ENCODE measurements at regions not wholly inside any gene's neighbourhood (a gene's known extent, or its start where the extent isn't known, plus 50 kb on each side); places are given as distances from the start of the nearest gene placed in this dataset.
"Not testable (repeated sequence)": the region's sequence is repeated elsewhere in the genome, so short reads cannot be mapped to it uniquely, and the experiment has no call there.

DNA sequence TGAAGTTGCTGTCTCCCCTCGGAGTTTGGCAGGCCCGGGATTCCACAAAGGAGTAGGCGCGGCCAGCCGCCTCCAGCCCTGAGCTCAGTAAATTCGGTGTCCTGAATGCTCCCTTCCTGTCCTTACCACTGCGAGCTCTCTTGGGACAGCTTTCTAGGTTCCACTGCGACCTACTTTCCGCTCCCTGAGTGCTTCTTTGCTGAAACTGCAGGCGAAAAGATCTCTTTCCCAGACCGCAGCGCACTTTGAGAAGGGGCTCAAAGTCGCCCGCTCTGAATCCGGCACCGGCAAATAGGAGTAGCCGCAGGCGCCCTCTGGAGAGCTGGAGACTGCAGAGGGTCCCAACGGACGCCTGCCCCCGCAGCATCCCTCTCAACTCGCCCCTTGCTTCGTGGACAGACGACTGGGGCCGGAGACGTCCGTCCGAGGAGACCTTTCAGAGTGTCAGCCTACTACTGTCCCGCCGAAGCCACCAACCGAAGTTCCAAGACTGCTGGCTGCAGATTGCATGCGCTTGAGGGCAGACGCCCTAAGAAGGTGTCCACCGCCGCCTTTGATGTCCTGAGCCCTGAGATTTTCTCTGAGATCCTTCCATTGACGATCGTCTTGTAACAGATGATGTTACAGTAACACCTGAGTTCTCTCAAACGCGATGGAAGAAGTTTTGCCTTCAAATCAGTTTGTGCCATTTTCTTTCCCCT, 96.0 kb downstream of the ANXA2R start:
- Histone ChIP-seq H3K27me3 (replicated peaks; ENCODE audit: control insufficient read depth, insufficient read depth, low read length) (no peaks in the 10 kb centered on the region), H3K4me3 (replicated peaks; ENCODE audit: low read depth, low read length) (no peak overlapping the region), H3K36me3 (ENCODE audit: control insufficient read depth, insufficient read depth, low read length) (no peaks in the 10 kb centered on the region)
- TF ChIP-seq, protein P1, sequence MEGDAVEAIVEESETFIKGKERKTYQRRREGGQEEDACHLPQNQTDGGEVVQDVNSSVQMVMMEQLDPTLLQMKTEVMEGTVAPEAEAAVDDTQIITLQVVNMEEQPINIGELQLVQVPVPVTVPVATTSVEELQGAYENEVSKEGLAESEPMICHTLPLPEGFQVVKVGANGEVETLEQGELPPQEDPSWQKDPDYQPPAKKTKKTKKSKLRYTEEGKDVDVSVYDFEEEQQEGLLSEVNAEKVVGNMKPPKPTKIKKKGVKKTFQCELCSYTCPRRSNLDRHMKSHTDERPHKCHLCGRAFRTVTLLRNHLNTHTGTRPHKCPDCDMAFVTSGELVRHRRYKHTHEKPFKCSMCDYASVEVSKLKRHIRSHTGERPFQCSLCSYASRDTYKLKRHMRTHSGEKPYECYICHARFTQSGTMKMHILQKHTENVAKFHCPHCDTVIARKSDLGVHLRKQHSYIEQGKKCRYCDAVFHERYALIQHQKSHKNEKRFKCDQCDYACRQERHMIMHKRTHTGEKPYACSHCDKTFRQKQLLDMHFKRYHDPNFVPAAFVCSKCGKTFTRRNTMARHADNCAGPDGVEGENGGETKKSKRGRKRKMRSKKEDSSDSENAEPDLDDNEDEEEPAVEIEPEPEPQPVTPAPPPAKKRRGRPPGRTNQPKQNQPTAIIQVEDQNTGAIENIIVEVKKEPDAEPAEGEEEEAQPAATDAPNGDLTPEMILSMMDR (IDR thresholded peaks at IDR 0.05; ENCODE audit: insufficient read depth, low read length, poor library complexity, severe bottlenecking): no peak
- no peak for DNase-seq (ENCODE audit: extremely low read depth, insufficient read length)

DNA sequence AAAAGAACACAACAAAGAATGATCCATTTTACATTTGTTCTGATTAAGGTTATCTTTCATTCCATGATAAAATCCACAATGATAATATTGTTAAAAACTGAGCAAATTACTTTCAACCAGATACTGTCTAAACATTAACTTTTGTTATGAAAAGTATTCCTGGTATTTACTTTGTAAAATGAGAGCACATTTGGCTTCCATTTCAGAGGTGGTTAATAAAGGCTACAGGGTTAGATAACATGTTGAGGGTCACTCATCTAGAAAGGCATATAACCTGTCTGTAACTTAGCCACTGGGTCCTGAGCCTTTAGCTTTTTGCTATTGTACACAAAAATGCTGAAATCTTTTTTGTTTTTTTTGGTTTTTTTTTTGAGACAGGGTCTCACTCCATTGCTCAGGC, 99.3 kb downstream of the ANXA2R start:
- Histone ChIP-seq H3K27me3 (replicated peaks; ENCODE audit: control insufficient read depth, insufficient read depth, low read length) (no peaks in the 10 kb centered on the region), H3K4me3 (replicated peaks; ENCODE audit: low read depth, low read length) (no peak overlapping the region), H3K36me3 (ENCODE audit: control insufficient read depth, insufficient read depth, low read length) (no peaks in the 10 kb centered on the region)
- TF ChIP-seq, protein P1 (IDR thresholded peaks at IDR 0.05; ENCODE audit: insufficient read depth, low read length, poor library complexity, severe bottlenecking): no peak
- DNase-seq (ENCODE audit: extremely low read depth, insufficient read length): no peak

DNA sequence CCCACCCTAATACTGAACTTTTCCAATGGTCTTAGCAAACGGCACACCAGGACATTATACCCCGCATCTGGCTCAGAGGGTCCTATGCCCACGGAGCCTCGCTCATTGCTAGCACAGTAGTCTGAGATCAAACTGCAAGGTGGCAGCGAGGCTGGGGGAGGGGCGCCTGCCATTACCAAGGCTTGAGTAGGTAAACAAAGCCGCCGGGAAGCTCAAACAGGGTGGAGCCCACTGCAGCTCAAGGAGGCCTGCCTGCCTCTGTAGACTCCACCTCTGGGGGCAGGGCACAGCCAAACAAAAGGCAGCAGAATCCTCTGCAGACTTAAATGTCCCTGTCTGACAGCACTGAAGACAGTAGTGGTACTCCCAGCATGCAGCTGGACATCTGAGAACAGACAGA, 108.1 kb downstream of the ANXA2R start:
- H3K4me3 ChIP-seq (replicated peaks; ENCODE audit: low read depth, low read length); DNase-seq (ENCODE audit: extremely low read depth, insufficient read length); H3K36me3 ChIP-seq (ENCODE audit: control insufficient read depth, insufficient read depth, low read length); H3K27me3 ChIP-seq (replicated peaks; ENCODE audit: control insufficient read depth, insufficient read depth, low read length): not testable (repeated sequence)

DNA sequence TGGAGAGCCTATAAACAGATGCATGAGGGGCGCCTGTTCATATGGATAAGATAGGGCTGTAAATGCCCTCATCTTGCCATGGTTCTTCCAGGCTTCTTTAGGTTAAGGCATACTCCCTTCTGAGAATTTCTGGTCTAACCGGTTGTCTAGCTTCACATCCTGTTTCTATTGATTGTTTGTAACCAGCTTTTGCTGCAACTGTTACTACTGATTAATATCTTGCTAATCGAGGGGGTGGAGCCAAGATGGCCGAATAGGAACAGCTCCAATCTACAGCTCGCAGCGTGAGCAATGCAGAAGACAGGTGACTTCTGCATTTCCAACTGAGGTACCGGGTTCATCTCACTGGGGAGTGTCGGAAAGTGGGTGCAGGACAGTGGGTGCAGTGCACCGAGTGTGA, 108.7 kb downstream of the ANXA2R start:
- DNase-seq (ENCODE audit: extremely low read depth, insufficient read length); H3K4me3 ChIP-seq (replicated peaks; ENCODE audit: low read depth, low read length); H3K36me3 ChIP-seq (ENCODE audit: control insufficient read depth, insufficient read depth, low read length); H3K27me3 ChIP-seq (replicated peaks; ENCODE audit: control insufficient read depth, insufficient read depth, low read length): not testable (repeated sequence)

DNA sequence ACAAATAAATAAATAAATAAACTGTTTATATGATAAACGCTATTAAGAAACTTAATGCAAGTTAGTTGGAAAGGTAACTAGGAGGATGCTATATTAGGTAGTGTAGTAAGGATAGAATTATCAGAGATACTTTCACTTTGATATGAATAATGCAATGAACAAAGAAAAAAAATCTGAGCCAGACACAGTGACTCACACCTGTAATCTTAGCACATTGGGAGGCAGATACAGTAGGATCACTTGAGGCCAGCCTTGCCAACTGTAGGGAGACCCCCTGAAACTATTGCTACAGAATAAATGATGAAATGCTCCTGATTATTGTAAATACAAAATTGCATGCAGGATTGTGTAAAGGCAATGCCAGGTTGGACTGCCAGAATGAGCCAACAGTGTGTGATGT, 109.2 kb downstream of the ANXA2R start:
- Histone ChIP-seq H3K36me3 (ENCODE audit: control insufficient read depth, insufficient read depth, low read length) (no peaks in the 10 kb centered on the region), H3K27me3 (replicated peaks; ENCODE audit: control insufficient read depth, insufficient read depth, low read length) (no peaks in the 10 kb centered on the region), H3K4me3 (replicated peaks; ENCODE audit: low read depth, low read length) (no peak overlapping the region)
- no peak for DNase-seq (ENCODE audit: extremely low read depth, insufficient read length)
- TF ChIP-seq, protein P1 (IDR thresholded peaks at IDR 0.05; ENCODE audit: insufficient read depth, low read length, poor library complexity, severe bottlenecking): no peak

DNA sequence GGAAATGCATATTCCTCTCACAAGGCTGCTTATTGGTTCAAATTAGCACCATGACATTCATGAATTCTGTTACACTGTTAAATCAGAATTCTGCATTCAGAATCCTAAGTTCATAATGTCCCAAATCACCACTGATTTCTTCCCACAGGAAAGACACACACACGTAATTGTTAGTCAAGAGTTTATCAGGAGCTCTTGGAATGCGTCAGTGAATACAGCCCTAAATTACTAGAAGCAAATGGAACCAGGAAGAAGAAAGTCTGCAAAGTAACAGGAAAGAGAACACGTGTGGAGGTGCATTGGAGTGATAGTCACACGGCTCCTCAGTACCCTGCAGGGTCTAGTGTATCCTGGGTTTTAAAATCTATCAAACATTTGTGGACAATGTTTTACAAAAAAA, 110.2 kb downstream of the ANXA2R start:
- TF ChIP-seq, protein P1 (IDR thresholded peaks at IDR 0.05; ENCODE audit: insufficient read depth, low read length, poor library complexity, severe bottlenecking): no peak
- H3K4me3 ChIP-seq (replicated peaks; ENCODE audit: low read depth, low read length): no peak overlapping the region

DNA sequence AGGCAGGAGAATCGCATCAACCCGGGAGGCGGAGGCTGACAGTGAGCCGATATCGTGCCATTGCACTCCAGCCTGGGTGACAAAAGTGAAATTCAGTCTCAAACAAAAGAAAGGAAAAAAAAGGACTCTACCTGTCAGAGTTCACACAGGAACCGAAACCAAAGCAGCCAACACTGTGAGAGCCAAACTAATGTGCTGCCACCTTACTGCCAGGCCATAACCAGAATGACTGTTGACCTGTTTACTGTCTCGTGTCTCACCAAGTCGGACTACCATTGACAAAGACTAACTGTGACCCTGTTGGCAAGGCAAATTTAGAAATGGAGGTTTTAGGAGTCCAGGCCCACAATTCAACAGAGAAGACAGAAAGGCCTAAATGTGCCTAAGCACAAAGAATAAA, 112.4 kb downstream of the ANXA2R start:
- no peaks in the 10 kb centered on the region for H3K27me3 ChIP-seq (replicated peaks; ENCODE audit: control insufficient read depth, insufficient read depth, low read length)
- TF ChIP-seq, protein P1 (IDR thresholded peaks at IDR 0.05; ENCODE audit: insufficient read depth, low read length, poor library complexity, severe bottlenecking): no peak

More for the DNA sequence above, 110.2 kb downstream of the ANXA2R start:
- H3K36me3 ChIP-seq (ENCODE audit: control insufficient read depth, insufficient read depth, low read length): no peaks in the 10 kb centered on the region
- H3K27me3 ChIP-seq (replicated peaks; ENCODE audit: control insufficient read depth, insufficient read depth, low read length): no peaks in the 10 kb centered on the region
- no peak for DNase-seq (ENCODE audit: extremely low read depth, insufficient read length)

More for the DNA sequence above, 112.4 kb downstream of the ANXA2R start:
- DNase-seq (ENCODE audit: extremely low read depth, insufficient read length): no peak
- H3K36me3 ChIP-seq (ENCODE audit: control insufficient read depth, insufficient read depth, low read length): no peaks in the 10 kb centered on the region
- no peak overlapping the region for H3K4me3 ChIP-seq (replicated peaks; ENCODE audit: low read depth, low read length)

Measured in GM06990 (cell line).